ENCODE measurements at regions not wholly inside any gene's neighbourhood (a gene's known extent, or its start where the extent isn't known, plus 50 kb on each side); places are given as distances from the start of the nearest gene placed in this dataset.
A peak's percentile ranks its signal among the peaks of the same experiment; 100 is the strongest.
"Not testable (repeated sequence)": the region's sequence is repeated elsewhere in the genome, so short reads cannot be mapped to it uniquely, and the experiment has no call there.

GRCh38 chr3:191137708-191138107 lies 61.3 kb upstream of the OSTN start:
- no peak for DNase-seq
- no peaks in the 10 kb centered on the region for H3K27me3 ChIP-seq (ENCODE audit: low read depth)
- intact Hi-C loops (cut with micrococcal nuclease), result no loop called here
- no peak overlapping the region for H3K4me3 ChIP-seq
- no peak overlapping the region for H3K27ac ChIP-seq (replicated peaks)
- no peaks in the 10 kb centered on the region for H3K4me1 ChIP-seq
- no peaks in the 10 kb centered on the region for H3K36me3 ChIP-seq
- H3K9me3 ChIP-seq (replicated peaks), result no peaks in the 10 kb centered on the region
- TF ChIP-seq, protein P1, sequence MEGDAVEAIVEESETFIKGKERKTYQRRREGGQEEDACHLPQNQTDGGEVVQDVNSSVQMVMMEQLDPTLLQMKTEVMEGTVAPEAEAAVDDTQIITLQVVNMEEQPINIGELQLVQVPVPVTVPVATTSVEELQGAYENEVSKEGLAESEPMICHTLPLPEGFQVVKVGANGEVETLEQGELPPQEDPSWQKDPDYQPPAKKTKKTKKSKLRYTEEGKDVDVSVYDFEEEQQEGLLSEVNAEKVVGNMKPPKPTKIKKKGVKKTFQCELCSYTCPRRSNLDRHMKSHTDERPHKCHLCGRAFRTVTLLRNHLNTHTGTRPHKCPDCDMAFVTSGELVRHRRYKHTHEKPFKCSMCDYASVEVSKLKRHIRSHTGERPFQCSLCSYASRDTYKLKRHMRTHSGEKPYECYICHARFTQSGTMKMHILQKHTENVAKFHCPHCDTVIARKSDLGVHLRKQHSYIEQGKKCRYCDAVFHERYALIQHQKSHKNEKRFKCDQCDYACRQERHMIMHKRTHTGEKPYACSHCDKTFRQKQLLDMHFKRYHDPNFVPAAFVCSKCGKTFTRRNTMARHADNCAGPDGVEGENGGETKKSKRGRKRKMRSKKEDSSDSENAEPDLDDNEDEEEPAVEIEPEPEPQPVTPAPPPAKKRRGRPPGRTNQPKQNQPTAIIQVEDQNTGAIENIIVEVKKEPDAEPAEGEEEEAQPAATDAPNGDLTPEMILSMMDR (IDR thresholded peaks at IDR 0.05; ENCODE audit: borderline replicate concordance), result no peak

DNA sequence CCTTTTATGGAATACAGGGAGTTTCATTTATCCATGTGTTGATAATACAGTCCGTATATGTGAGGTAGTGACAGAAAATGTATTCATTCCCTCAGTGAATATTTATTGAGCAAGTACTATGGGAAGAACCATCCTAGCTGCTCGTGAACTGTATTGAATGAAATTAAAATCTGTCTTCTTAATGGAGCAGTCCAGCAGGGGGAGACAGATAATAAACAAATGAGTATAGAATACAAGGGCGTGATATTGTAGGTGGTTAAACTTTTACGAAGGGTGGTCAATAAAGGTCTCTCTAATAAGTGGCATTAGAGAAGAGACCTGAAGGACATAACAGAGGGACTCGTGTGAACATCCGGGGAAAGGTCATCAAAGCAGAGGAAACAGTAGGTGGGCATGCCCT lies 62.7 kb upstream of the OSTN start:
- no peaks in the 10 kb centered on the region for H3K4me1 ChIP-seq
- intact Hi-C loops (cut with micrococcal nuclease), result no loop called here
- TF ChIP-seq, protein P1 (IDR thresholded peaks at IDR 0.05; ENCODE audit: borderline replicate concordance), result peak; percentile 51

GRCh38 chr3:191135175-191135574 lies 63.9 kb upstream of the OSTN start:
- TF ChIP-seq, protein P1 (IDR thresholded peaks at IDR 0.05; ENCODE audit: borderline replicate concordance), result no peak
- no peaks in the 10 kb centered on the region for H3K9me3 ChIP-seq (replicated peaks)
- no peaks in the 10 kb centered on the region for H3K27me3 ChIP-seq (ENCODE audit: low read depth)
- no peak for DNase-seq
- no peak overlapping the region for H3K27ac ChIP-seq (replicated peaks)
- no peak overlapping the region for H3K4me3 ChIP-seq
- no peaks in the 10 kb centered on the region for H3K4me1 ChIP-seq
- H3K36me3 ChIP-seq, result no peaks in the 10 kb centered on the region
- intact Hi-C loops (cut with micrococcal nuclease), result no loop called here

More for the DNA sequence above, 62.7 kb upstream of the OSTN start:
- no peak for DNase-seq
- no peak overlapping the region for H3K27ac ChIP-seq (replicated peaks)
- no peaks in the 10 kb centered on the region for H3K36me3 ChIP-seq
- no peak overlapping the region for H3K4me3 ChIP-seq
- H3K27me3 ChIP-seq (ENCODE audit: low read depth), result no peaks in the 10 kb centered on the region
- H3K9me3 ChIP-seq (replicated peaks), result no peaks in the 10 kb centered on the region

DNA sequence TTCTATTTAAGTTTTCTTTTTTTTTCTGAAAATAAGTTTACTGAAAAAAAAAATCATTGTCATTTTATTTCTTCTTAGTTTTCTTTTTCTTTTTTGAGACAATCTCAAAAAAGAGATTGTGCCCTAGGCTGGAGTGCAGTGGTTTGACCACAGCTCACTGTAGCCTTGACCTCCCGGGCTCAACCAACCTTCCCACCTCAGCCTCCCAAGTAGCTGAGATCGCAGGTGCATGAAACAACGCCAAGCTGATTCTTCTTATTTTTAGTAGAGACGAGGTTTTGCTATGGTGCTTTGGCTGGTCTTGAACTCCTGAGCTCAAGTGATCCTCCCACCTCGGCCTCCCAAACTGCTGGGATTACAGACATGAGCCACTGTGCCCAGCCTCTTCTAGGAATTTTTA lies 65.7 kb upstream of the OSTN start:
- TF ChIP-seq, protein P1 (IDR thresholded peaks at IDR 0.05; ENCODE audit: borderline replicate concordance), result no peak
- Histone ChIP-seq H3K36me3 (no peaks in the 10 kb centered on the region), H3K4me1 (no peaks in the 10 kb centered on the region), H3K27me3 (ENCODE audit: low read depth) (no peaks in the 10 kb centered on the region), H3K9me3 (replicated peaks) (no peaks in the 10 kb centered on the region), H3K27ac (replicated peaks) (no peak overlapping the region), H3K4me3 (no peak overlapping the region)
- intact Hi-C loops (cut with micrococcal nuclease), result no loop called here
- no peak for DNase-seq

- no peak overlapping the region for H3K4me3 ChIP-seq
- no peak for DNase-seq
- H3K27ac ChIP-seq (replicated peaks), result no peak overlapping the region
- TF ChIP-seq, protein P1 (IDR thresholded peaks at IDR 0.05; ENCODE audit: borderline replicate concordance), result no peak
- intact Hi-C loops (cut with micrococcal nuclease), result no loop called here
- H3K36me3 ChIP-seq, result no peaks in the 10 kb centered on the region
- H3K27me3 ChIP-seq (ENCODE audit: low read depth), result no peaks in the 10 kb centered on the region
- no peaks in the 10 kb centered on the region for H3K4me1 ChIP-seq
- no peaks in the 10 kb centered on the region for H3K9me3 ChIP-seq (replicated peaks)
Measured at GRCh38 chr3:191131305-191131704, 67.7 kb upstream of the OSTN start.

- not testable (repeated sequence) for DNase-seq
Measured at GRCh38 chr3:191124891-191125290, 74.2 kb upstream of the OSTN start.

More at GRCh38 chr3:191124891-191125290, 74.2 kb upstream of the OSTN start:
- H3K27ac ChIP-seq (replicated peaks); H3K36me3 ChIP-seq; H3K4me3 ChIP-seq; H3K27me3 ChIP-seq (ENCODE audit: low read depth); intact Hi-C loops (cut with micrococcal nuclease); H3K4me1 ChIP-seq; H3K9me3 ChIP-seq (replicated peaks): not testable (repeated sequence)

All from left ventricle myocardium inferior (tissue), 1 donor.